GM18909 (cell line): ENCODE measurements at regions not wholly inside any gene's neighbourhood (a gene's known extent, or its start where the extent isn't known, plus 50 kb on each side); places are given as distances from the start of the nearest gene placed in this dataset.
"Not testable (repeated sequence)": the region's sequence is repeated elsewhere in the genome, so short reads cannot be mapped to it uniquely, and the experiment has no call there.

ENCODE experiments used
- ATAC-seq: cut with Tn5 transposase; IDR thresholded peaks from one replicate; pipeline ENCODE4 v1.9.1; 2021; ENCODE audit warnings: mild to moderate bottlenecking; ENCODE audit not compliant: unreplicated experiment, poor library complexity

- no peak for ATAC-seq
Measured at GRCh38 chr4:141502755-141503154, 133.6 kb upstream of the IL15 start.

GRCh38 chr4:141503260-141503659, 133.1 kb upstream of the IL15 start:
- no peak for ATAC-seq

- ATAC-seq: no peak
Measured at GRCh38 chr4:141511055-141511454, 125.3 kb upstream of the IL15 start.

- no peak for ATAC-seq
Measured at GRCh38 chr4:141513866-141514265, 122.5 kb upstream of the IL15 start.

- ATAC-seq: no peak
Measured at GRCh38 chr4:141518222-141518621, 118.2 kb upstream of the IL15 start.

GRCh38 chr4:141524116-141524515, 112.3 kb upstream of the IL15 start:
- no peak for ATAC-seq

- ATAC-seq: no peak
Measured at GRCh38 chr4:141524841-141525240, 111.5 kb upstream of the IL15 start.

- no peak for ATAC-seq
Measured at GRCh38 chr4:141530627-141531026, 105.8 kb upstream of the IL15 start.

GRCh38 chr4:141534985-141535384, 101.4 kb upstream of the IL15 start:
- no peak for ATAC-seq

GRCh38 chr4:141538001-141538400, 98.4 kb upstream of the IL15 start:
- no peak for ATAC-seq

- no peak for ATAC-seq
Measured at GRCh38 chr4:141540643-141541042, 95.7 kb upstream of the IL15 start.

- ATAC-seq: no peak
Measured at GRCh38 chr4:141541851-141542250, 94.5 kb upstream of the IL15 start.

- ATAC-seq: no peak
Measured at GRCh38 chr4:141543176-141543575, 93.2 kb upstream of the IL15 start.

- no peak for ATAC-seq
Measured at GRCh38 chr4:141543706-141544105, 92.7 kb upstream of the IL15 start.

GRCh38 chr4:141548791-141549190, 87.6 kb upstream of the IL15 start:
- no peak for ATAC-seq

- ATAC-seq: peak; percentile 59
Measured at GRCh38 chr4:141560056-141560455, 76.3 kb upstream of the IL15 start.

- no peak for ATAC-seq
Measured at GRCh38 chr4:141562649-141563048, 73.7 kb upstream of the IL15 start.

- ATAC-seq: no peak
Measured at GRCh38 chr4:141563723-141564122, 72.7 kb upstream of the IL15 start.

- not testable (repeated sequence) for ATAC-seq
Measured at GRCh38 chr4:141564961-141565360, 71.4 kb upstream of the IL15 start.

- ATAC-seq: no peak
Measured at GRCh38 chr4:141565379-141566089, 70.8 kb upstream of the IL15 start.

- ATAC-seq: no peak
Measured at GRCh38 chr4:141567326-141567915, 69.0 kb upstream of the IL15 start.

- ATAC-seq: no peak
Measured at GRCh38 chr4:141569141-141569540, 67.2 kb upstream of the IL15 start.
